Amniotic epithelial cell (primary cell): ENCODE measurements at regions not wholly inside any gene's neighbourhood (a gene's known extent, or its start where the extent isn't known, plus 50 kb on each side); places are given as distances from the start of the nearest gene placed in this dataset.
"Not testable (repeated sequence)": the region's sequence is repeated elsewhere in the genome, so short reads cannot be mapped to it uniquely, and the experiment has no call there.

Source experiments
- DNase-seq: peaks from one replicate; pipeline ENCODE4 v3.0.0-alpha.2; 2010; ENCODE audit warnings: low read depth

DNA sequence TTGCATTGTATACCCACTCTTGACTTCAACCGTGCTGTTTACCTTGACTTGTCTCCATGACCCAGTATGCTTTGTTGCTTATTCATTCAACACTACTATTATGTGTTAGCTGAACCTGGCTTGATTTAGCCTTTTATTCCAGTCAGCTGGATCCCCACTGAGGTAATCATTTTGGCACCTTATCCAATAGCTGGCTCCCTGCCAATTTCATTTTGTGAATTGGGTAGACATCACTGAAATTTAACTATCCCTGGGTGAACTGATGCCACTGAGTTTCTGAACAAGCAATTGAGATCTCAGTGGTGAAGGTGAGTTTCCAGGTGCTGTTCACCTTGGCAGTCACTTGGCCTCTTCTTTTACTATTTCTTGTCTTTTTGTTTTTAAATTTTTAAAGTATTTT is 584.3 kb downstream of the ADCYAP1 start:
- no peak for DNase-seq

- no peak for DNase-seq
These were observed 590.7 kb downstream of the ADCYAP1 start for GRCh38 chr18:1495387-1495786.

- DNase-seq, result no peak
These were observed 591.4 kb downstream of the ADCYAP1 start for GRCh38 chr18:1496096-1496495.

DNA sequence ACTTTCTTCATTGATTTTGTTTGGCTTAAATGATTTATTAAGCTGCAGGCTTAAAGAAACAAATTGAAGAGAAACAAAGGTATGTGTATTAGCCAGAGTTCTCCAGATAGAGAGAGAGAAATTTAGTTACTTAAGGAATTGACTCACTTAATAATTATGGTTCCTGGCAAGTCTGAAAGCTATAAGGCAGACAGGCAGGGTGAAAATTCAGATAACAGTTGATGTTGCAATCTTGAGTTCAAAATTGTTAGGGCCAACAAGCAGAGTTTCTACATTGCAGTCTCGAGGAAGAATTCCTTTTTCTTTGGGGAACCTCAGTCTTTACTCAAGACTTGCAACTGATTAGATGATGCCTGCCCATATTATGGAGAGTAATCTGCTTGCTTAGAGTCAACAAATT is 593.5 kb downstream of the ADCYAP1 start:
- no peak for DNase-seq

- DNase-seq, result no peak
These were observed 594.6 kb downstream of the ADCYAP1 start for GRCh38 chr18:1499265-1499664.

DNA sequence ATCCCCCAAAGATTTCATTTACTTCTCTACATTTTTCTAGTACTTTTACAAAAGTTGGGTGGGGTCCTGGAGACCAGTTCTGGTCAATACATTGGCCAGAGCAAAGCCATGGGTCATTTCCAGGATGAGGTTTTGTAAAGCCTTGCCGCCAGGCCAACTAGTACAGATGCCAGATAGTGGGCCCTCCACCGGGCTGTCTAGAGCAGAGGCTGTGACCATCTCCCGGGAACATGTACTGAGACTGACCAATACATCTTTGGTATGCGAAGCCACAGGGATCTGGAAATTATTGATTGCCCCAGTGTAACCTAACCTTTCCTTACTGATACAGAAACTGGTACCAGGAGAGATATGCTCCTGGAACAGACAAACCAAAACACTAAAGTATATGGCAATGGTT is 599.2 kb downstream of the ADCYAP1 start:
- no peak for DNase-seq

DNA sequence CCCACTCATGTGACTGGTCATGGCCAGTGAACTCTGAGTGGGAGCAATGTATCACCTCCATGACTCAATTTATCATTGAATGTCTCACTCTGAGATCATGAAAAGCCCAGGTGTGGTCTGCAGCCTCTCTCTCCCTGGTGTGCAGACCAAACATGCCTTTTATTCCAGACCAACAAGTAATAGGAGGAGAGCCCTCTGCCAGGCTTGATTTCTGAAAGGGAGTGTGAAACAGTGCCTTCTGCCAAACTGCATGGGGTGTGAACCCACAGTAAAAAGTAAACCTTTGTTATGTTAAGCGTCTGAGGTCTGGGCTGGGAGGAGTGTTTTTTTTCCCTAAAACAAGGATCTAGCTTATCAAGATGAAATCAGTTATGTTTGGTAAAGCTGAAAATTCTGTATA is 601.2 kb downstream of the ADCYAP1 start:
- no peak for DNase-seq

DNA sequence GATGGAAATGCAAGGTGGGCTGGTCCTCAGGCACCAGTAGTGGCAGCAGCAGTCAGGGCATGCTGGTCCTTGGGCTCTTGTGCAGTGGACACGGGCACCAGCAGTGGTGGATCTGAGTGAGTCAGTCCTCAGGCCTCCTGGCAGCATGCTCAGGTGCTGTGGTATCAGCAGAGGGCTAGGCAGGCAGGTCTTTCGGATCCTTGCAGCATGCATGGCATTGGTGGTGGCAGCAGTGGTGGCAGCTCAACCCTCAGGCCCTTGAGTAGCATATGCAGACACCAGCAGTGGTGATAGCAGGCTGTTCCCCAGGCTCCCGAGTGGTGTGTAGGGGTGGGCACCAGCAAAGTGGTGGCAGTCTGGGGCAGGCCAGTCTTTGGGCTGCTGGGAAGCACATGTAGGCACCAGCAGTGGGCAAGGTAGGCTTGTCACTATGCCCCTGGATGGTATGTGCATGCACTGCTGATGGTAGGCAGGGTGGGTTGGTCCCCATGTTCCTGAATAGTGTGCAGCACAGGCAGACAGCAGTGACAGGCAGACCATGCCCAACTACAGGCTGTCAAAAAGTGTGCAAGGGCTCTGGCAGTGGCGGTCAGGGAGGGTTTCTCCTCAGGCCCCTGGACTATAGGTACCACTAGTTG is 606.0 kb downstream of the ADCYAP1 start:
- no peak for DNase-seq

- no peak for DNase-seq
These were observed 607.1 kb downstream of the ADCYAP1 start for GRCh38 chr18:1511619-1512311.

DNA sequence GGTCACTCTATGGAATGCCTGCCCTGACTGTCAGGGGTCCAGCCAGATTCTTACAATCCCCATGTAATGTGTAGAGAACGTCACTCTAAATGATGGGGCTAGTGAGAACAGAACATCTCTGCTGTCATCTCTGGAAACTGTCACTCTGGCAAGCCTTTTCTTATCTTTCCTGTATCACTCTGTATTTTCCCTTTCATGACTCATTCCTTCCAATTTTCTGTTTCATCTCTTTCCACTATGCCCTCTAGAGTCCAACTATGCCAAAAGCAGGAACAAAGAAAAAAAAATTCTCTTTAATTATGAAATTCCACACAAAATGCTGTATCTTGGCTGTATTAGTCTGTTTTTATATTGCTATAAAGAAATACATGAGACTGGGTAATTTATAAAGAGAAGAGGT is 608.8 kb downstream of the ADCYAP1 start:
- DNase-seq, result no peak

GRCh38 chr18:1521588-1522248 is 617.0 kb downstream of the ADCYAP1 start:
- not testable (repeated sequence) for DNase-seq

GRCh38 chr18:1522249-1522615 is 617.6 kb downstream of the ADCYAP1 start:
- DNase-seq, result no peak

DNA sequence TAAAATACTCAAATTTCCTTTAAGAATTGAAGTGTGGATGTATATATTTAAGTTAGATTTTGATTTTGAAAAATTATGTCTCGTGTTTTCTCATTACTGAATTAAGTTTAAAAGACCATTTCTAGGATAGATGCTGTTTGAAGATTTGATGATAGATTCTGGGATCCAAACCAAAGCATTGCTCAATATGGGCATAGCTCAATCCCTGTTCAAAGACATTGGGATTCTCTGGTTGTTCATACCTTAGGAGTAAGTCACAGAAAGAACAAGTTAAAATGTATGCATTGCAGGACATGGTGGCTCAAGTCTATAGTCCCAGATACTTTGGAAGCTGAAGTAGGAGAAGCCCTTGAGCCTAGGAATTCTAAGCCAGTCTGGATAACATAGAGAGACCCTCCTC is 622.3 kb downstream of the ADCYAP1 start:
- no peak for DNase-seq

DNA sequence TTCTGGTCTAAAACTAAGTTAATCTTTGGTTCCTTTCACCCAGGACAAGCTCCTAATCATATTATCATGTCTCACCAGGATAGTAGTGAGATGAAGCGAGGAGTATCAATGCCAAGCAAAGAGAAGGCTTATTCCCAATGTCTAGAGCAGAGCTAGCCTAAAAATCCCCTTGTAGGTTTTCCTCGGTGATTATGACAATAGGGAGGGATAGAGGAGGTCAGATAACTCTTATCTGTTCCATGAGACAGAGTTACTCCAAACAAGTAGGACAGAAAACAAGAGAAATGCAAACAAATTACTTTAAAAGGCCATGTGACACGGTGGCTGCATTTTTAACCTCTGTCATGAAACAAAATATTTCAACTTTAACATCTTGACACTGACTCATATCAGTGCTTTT is 623.1 kb downstream of the ADCYAP1 start:
- DNase-seq, result no peak

GRCh38 chr18:1528447-1528846 is 623.8 kb downstream of the ADCYAP1 start:
- no peak for DNase-seq

DNA sequence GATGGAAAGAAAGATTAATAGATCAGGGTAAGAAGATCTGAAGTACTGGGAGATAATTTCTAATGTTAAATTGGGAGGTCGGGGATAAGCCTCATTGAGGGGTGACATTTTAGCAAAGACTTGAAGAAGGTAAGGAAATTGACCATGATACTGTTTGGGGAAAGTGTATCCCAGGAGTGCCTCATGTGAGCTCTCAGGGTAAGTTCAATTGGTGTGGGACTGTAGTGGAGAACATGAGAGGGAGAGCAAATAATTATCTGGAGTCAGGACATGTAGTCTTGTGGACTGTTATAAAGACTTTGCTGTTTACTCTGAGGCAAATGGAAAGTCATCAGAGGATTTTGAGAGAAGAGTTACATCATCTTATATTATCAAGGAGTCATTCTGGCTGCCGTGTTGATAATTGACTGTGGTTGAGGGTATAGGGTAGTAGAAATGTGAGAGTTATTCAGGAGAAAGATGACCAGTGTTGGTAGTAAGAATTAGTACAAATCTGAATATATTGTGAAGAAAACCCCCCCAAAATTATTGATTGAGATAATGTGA is 624.4 kb downstream of the ADCYAP1 start:
- DNase-seq, result no peak

GRCh38 chr18:1530650-1531049 is 626.0 kb downstream of the ADCYAP1 start:
- DNase-seq, result no peak

- DNase-seq, result no peak
These were observed 634.6 kb downstream of the ADCYAP1 start for GRCh38 chr18:1539276-1539675.

- no peak for DNase-seq
These were observed 636.8 kb downstream of the ADCYAP1 start for GRCh38 chr18:1541478-1541877.

DNA sequence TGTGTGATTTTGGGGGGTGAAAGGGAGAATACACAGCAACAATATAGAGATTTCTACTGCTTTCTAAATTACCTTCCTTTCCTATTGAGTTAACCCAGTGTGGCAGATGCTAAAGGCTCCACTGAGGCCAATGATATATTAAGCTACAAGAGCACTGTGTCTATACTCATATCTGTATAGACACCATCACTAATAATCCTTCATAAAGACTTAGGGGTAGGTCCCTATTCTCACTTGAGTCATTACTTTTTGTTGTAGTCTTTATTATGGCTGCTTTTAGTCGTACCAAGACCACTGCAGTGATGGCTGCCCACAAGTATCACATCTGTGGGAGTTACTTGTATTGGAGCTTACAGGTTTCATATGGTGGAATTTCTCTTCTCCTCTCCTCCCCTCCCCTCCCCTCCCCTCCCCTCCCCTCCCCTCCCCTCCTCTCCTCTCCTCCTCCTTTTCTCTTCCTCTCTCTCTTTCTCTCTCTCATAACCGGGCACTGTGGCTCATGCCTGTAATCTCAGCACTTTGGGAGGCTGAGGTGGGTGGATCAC is 637.6 kb downstream of the ADCYAP1 start:
- no peak for DNase-seq

DNA sequence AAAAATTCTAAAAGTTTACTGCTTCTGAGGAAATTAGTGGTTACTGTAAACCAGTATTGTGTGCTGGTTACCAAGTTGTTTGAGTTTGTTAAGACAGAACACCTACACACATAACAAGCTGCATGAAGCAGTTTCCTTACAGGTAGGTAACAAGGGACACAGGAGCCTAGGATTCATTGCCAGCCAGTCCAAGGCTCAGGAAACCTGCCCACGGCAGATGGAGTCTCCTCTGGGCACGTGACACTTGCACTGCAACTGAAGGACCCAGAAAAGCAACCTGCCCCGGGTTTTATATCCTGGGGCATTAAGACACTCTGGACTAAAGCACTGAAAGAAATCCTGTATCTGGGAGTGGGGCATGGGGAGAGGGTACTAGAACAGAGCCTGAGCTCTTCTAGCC is 639.3 kb downstream of the ADCYAP1 start:
- DNase-seq, result no peak

- DNase-seq, result not testable (repeated sequence)
These were observed 653.0 kb downstream of the ADCYAP1 start for GRCh38 chr18:1557711-1558110.

- DNase-seq, result no peak
These were observed 654.9 kb downstream of the ADCYAP1 start for GRCh38 chr18:1559563-1559962.
